Hepatocyte (in vitro differentiated cells): ENCODE measurements at regions not wholly inside any gene's neighbourhood (a gene's known extent, or its start where the extent isn't known, plus 50 kb on each side); places are given as distances from the start of the nearest gene placed in this dataset.

Experiments
- DNase-seq: peaks from one replicate; pipeline ENCODE4 v3.0.0-alpha.2; 2016; ENCODE audit warnings: low spot score
- H2AFZ ChIP-seq: fragments of 200-600 bp; sonication (generic); 2 replicates; pipeline ENCODE4 v1.6.0; 2016; ENCODE audit warnings: antibody characterized with exemption, mild to moderate bottlenecking
- H3K27ac ChIP-seq: fragments of 200-600 bp; sonication (generic); 2 replicates; pipeline ENCODE4 v1.5.1; 2016; ENCODE audit warnings: mild to moderate bottlenecking
- H3K27me3 ChIP-seq: fragments of 200-600 bp; sonication (generic); 2 replicates; pipeline ENCODE4 v1.6.1; 2016
- H3K36me3 ChIP-seq: fragments of 200-600 bp; sonication (generic); replicated peaks from 2 replicates; pipeline ENCODE4 v1.5.1; 2016; ENCODE audit warnings: low read depth; ENCODE audit not compliant: insufficient read depth
- H3K4me1 ChIP-seq: fragments of 200-600 bp; sonication (generic); 2 replicates; pipeline ENCODE4 v1.5.1; 2016; ENCODE audit warnings: mild to moderate bottlenecking, moderate library complexity; ENCODE audit not compliant: insufficient read depth
- H3K4me2 ChIP-seq: fragments of 200-600 bp; sonication (generic); 2 replicates; pipeline ENCODE4 v1.6.0; 2016
- H3K4me3 ChIP-seq: fragments of 200-600 bp; sonication (generic); 2 replicates; pipeline ENCODE4 v1.5.1; 2016; ENCODE audit warnings: mild to moderate bottlenecking
- H3K79me2 ChIP-seq: fragments of 200-600 bp; sonication (generic); 2 replicates; pipeline ENCODE4 v1.6.0; 2017; ENCODE audit warnings: mild to moderate bottlenecking
- H3K9me2 ChIP-seq: fragments of 200-600 bp; sonication (generic); replicated peaks from 2 replicates; pipeline ENCODE4 v1.6.0; 2017; ENCODE audit warnings: mild to moderate bottlenecking; ENCODE audit not compliant: insufficient read depth
- H3K9me3 ChIP-seq: fragments of 200-600 bp; sonication (generic); 2 replicates; pipeline ENCODE4 v1.5.1; 2016; ENCODE audit warnings: low read depth, mild to moderate bottlenecking
- H4K20me1 ChIP-seq: fragments of 200-600 bp; sonication (generic); 2 replicates; pipeline ENCODE4 v1.6.0; 2016; ENCODE audit warnings: mild to moderate bottlenecking; ENCODE audit not compliant: insufficient read depth, poor library complexity, severe bottlenecking
- EZH2 ChIP-seq: fragments of 200-600 bp; sonication (generic); IDR thresholded peaks from 2 replicates; pipeline ENCODE4 v1.6.1; 2016; ENCODE audit warnings: antibody characterized with exemption, mild to moderate bottlenecking, borderline replicate concordance
- EZH2phosphoT487 ChIP-seq: fragments of 200-600 bp; sonication (generic); IDR thresholded peaks from one replicate; pipeline ENCODE4 v1.6.1; 2018; ENCODE audit warnings: antibody characterized with exemption, mild to moderate bottlenecking, low read depth, moderate library complexity; ENCODE audit not compliant: unreplicated experiment, severe bottlenecking
- WGBS: methylation state at CpG from one replicate; pipeline ENCODE4 v1.1.6; 2016; ENCODE audit warnings: low lambda C conversion rate; ENCODE audit errors: missing lambda C conversion rate; 5-methylcytosine and 5-hydroxymethylcytosine counted together
- TF ChIP-seq, protein P1 (sequence below): fragments of 200-600 bp; sonication (generic); IDR thresholded peaks from 2 replicates; pipeline ENCODE4 v1.5.1; 2016; ENCODE audit warnings: antibody characterized with exemption, mild to moderate bottlenecking; ENCODE audit not compliant: poor library complexity

DNA sequence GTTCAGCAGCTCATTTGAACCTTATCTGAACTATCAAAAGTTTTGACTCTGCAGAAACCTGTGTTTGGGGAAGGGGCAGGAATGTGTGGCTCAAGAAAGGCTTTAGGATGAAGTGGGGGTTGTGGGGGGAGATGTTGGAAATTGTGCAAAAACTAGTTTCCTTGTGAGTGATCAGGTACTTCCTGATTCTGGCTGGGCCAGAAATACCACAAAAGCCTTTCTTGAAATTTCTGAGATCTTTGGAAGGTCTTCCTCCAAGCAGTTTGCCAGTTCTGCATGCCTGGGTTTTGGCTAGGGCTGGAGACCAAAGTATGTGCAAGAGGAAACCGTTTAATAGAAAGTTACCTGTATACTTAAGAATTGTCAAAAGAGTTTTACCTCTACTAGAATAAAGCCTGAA, 116.6 kb downstream of the BMP2 start:
- Histone ChIP-seq H3K36me3 (no peaks in the 10 kb centered on the region), H3K4me3 (no peak overlapping the region), H3K27ac (no peak overlapping the region), H3K9me2 (no peaks in the 10 kb centered on the region), H4K20me1 (no peaks in the 10 kb centered on the region), H3K27me3 (no peaks in the 10 kb centered on the region), H3K9me3 (no peaks in the 10 kb centered on the region), H3K4me1 (no peaks in the 10 kb centered on the region), H2AFZ (no peak overlapping the region), H3K4me2 (no peak overlapping the region), H3K79me2 (no peaks in the 10 kb centered on the region)
- 73% methylated on average over 1 of the region's 1 CpG for WGBS
- no peak for TF ChIP-seq EZH2phosphoT487
- TF ChIP-seq EZH2: no peak
- TF ChIP-seq, protein P1, sequence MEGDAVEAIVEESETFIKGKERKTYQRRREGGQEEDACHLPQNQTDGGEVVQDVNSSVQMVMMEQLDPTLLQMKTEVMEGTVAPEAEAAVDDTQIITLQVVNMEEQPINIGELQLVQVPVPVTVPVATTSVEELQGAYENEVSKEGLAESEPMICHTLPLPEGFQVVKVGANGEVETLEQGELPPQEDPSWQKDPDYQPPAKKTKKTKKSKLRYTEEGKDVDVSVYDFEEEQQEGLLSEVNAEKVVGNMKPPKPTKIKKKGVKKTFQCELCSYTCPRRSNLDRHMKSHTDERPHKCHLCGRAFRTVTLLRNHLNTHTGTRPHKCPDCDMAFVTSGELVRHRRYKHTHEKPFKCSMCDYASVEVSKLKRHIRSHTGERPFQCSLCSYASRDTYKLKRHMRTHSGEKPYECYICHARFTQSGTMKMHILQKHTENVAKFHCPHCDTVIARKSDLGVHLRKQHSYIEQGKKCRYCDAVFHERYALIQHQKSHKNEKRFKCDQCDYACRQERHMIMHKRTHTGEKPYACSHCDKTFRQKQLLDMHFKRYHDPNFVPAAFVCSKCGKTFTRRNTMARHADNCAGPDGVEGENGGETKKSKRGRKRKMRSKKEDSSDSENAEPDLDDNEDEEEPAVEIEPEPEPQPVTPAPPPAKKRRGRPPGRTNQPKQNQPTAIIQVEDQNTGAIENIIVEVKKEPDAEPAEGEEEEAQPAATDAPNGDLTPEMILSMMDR: no peak
- DNase-seq: no peak

DNA sequence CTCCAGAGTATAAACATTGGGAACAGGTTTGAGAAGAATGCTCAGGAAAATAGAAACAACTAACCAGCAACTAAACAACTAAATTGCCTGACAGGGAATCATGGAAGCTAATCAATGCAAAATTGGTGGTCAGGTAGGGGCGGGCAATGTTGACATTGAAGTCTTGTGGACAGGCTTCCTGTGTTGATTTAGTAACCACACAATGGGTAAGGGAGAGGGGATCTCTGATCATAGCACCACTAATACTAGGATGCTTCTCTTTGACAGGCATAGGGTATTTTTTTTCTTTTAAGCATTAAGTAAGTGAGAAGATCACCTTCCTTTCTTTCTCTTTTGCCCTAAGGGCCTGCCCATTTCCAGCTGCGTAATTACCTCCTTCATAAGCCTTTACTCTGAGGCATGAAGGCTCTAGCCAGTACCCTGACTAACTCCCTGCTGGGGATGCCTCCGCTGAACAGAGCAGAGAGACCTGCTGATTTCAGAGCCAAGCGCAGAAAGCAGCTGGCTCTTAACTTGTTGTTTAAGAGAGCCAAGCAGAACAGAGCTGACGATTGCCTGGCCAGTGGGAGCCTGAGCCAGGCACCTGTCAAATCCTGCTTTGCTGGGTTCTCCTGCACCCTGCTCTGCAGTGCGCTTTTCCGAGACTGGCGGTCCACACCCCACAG, 118.7 kb downstream of the BMP2 start:
- H3K27ac ChIP-seq: no peak overlapping the region
- DNase-seq: no peak
- TF ChIP-seq EZH2 (no peak), EZH2phosphoT487 (no peak)
- TF ChIP-seq, protein P1: no peak

DNA sequence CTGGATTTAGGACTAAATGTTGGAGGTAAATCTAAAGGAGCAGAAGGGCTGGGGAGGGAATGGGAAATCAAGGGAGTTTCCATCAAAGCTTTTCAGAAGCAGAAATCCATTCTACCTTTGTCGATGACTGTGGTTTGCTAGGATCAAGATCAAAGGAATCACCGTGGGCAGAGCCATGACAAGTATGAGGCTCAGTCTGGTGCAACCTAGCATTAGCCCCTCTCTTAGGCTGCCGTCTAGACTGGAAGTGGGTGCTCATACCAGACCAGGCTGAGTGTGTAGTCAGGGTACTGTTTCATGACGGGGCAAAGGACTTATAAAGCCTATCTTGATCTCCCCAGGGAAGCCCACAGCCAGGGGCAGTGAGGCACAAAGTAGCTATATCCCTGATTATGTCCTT, 120.5 kb downstream of the BMP2 start:
- Histone ChIP-seq H3K27ac (no peak overlapping the region), H3K4me3 (no peak overlapping the region), H3K27me3 (no peaks in the 10 kb centered on the region), H3K9me3 (no peaks in the 10 kb centered on the region), H3K36me3 (no peaks in the 10 kb centered on the region), H3K4me1 (no peaks in the 10 kb centered on the region), H3K4me2 (no peak overlapping the region), H3K79me2 (no peaks in the 10 kb centered on the region), H4K20me1 (no peaks in the 10 kb centered on the region), H3K9me2 (no peaks in the 10 kb centered on the region), H2AFZ (no peak overlapping the region)
- TF ChIP-seq EZH2phosphoT487: no peak
- TF ChIP-seq, protein P1: no peak
- TF ChIP-seq EZH2: no peak
- no peak for DNase-seq
- WGBS: 61% methylated on average over 4 of the region's 4 CpGs

More for the DNA sequence above, 118.7 kb downstream of the BMP2 start:
- Histone ChIP-seq H3K4me2 (no peak overlapping the region), H3K4me3 (no peak overlapping the region), H3K36me3 (no peaks in the 10 kb centered on the region), H3K9me2 (no peaks in the 10 kb centered on the region), H3K4me1 (no peaks in the 10 kb centered on the region), H3K79me2 (no peaks in the 10 kb centered on the region), H2AFZ (no peak overlapping the region), H3K27me3 (no peaks in the 10 kb centered on the region), H3K9me3 (no peaks in the 10 kb centered on the region), H4K20me1 (no peaks in the 10 kb centered on the region)
- WGBS: 69% methylated on average over 8 of the region's 8 CpGs
